ENCODE measurements at regions not wholly inside any gene's neighbourhood (a gene's known extent, or its start where the extent isn't known, plus 50 kb on each side); places are given as distances from the start of the nearest gene placed in this dataset.

DNA sequence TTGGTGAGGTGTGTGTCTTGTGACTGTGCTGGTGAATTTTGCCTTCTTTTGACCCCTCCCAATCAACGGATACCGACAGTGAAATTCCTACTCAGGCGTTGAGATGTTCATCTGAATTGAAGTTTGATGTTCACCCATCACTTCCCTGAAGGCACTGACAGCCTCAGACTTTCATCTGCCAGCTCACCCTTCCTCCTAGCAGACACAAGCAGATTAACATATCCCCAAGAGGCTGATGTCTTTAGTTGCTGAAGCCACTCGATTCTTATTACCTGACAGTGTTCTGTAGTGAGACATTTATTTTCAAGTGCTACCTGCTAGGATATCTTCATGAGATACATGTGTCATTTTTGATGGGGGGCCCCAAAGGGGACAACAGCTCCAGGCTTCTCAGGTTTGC lies 1330.1 kb upstream of the PIK3C3 start:
- no peak for DNase-seq (ENCODE audit: extremely low read depth, low read depth, low spot score)

DNA sequence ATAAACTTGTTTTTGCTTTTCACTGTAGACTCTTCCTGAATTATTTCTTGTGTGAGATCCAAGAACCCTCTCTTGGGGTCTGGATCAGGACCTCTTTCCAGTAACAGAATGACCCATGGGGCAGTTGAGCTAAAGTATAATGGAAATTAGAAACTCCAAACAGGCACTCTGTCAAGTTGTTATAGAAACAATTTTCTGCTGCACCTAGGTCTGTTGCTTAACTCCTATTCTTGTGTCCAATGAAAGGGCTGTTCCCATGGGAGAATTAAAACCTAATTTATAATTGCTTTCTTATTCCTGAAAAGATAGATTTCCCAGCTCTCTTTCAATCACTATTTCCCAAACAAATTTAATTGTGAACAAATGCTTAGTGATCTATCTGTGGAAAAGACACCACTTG lies 1341.3 kb upstream of the PIK3C3 start:
- DNase-seq (ENCODE audit: extremely low read depth, low read depth, low spot score), result no peak

DNA sequence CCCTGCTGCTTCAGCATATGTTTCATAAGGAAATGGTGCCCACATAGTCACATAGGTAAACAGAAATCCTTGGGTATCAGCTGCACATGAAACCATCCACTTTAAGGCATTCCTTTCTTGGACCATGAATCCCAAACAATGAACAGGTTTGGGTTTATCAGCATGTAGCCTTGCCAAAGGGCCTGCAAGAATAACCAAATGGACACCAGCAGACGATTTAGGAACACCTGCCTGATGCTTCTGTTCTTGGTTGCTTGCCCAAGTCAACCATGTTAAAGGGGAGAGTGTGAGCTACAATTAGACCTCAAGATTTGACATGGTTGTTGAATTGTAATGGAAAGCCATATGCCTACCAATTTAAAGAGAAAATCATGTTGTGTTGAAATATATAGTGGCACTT lies 1342.7 kb upstream of the PIK3C3 start:
- no peak for DNase-seq (ENCODE audit: extremely low read depth, low read depth, low spot score)

DNA sequence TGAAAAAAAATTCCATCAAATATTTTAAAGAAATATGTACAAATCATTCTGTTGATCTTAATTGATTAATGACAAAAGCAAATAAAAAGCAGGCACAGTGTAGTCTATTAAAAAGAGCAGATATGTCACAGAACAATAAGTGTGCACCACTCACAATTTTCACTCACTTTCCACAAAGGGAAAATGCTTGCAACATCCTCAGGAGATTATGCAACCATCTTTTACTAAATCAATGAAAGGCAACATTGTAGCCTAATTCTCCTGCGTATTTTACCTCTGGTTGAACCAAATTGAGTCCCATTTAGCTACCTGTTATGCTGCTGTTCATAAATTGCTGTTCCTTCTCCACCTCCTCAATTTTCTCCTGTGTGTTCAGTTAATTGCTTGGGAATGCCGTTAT lies 1346.8 kb upstream of the PIK3C3 start:
- no peak for DNase-seq (ENCODE audit: extremely low read depth, low read depth, low spot score)

DNA sequence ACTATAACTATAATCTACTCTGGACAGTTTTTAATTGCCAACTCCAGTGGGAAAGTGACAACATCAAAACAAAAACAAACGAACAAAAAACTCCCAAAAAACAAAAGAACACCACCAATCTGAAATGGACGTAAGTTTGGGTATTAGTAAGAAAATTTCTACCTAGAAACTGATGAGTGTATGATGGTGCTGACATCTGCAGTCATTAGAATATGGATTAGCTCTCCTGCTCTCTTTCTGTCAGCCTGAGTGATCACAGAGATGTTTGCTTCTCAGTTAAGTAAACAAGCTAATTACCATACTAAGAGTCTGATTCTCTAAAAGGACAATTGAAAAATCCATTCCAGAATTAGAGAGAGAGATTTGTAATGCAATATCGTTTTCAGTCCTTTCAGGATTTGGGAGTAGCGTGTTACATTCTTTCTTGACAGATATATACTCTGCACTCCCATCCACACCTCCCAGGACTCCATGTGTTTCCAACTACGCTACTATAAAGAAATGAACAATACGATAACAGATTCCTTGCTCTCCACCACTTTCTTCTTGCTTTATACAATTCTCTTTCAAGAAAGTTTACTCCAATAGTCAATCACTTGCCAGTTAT lies 1347.4 kb upstream of the PIK3C3 start:
- no peak for DNase-seq (ENCODE audit: extremely low read depth, low read depth, low spot score)

DNA sequence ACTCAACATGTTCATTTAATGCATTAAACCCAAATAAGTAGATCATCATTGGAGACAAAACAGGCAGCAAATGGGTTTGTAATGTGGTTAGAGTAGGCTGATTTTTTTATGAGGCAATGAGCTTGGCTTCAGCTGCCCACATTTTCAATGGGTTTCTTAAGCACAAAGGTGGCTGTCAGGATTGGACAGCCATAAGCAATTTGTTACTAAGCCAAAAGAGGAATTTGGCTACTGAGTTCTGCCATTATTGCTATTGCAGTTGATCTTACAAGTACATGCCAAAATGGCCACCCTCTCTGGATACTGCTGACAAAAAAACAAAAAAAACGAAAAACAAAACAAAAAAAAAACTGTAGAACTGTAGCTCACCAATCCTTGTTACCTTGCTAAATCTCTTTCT lies 1348.0 kb upstream of the PIK3C3 start:
- no peak for DNase-seq (ENCODE audit: extremely low read depth, low read depth, low spot score)

DNA sequence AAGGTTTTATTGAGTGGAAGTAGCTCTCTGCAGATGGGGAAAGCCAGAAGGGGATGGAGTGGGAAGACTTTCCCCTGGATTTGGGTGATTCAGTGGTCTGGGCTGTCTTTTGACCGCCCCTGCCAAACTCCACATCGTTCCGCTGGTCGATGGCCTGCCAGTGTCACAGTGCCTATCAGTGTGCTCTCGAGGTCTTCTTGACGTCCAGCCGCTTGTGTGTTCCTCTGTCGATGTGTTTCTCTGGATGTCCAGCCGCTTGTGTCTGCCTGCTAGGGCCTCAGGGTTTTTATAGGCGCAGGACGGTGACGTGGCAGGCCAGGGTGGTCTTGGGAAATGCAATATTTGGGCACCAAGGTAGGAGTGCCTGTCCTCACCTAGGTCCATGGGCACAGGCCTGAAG lies 1371.4 kb upstream of the PIK3C3 start:
- DNase-seq (ENCODE audit: extremely low read depth, low read depth, low spot score), result no peak

DNA sequence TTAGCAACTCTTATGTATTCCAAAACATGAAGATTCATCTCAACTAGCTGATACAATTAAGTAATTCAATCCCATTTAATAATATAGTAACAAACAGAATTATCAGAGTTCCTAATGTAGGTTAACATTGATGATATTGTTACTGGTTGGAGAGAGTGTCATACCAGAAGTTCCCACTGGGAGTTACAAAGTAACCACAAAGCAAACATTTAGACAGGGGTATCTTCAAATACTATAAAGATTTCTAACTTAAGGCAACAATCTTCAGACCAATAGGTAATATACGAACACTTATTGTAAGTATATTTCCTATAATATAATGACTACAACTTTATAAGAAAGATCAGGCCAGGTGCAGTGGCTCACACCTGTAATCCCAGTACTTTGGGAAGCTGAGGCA lies 1372.9 kb upstream of the PIK3C3 start:
- DNase-seq (ENCODE audit: extremely low read depth, low read depth, low spot score), result no peak

DNA sequence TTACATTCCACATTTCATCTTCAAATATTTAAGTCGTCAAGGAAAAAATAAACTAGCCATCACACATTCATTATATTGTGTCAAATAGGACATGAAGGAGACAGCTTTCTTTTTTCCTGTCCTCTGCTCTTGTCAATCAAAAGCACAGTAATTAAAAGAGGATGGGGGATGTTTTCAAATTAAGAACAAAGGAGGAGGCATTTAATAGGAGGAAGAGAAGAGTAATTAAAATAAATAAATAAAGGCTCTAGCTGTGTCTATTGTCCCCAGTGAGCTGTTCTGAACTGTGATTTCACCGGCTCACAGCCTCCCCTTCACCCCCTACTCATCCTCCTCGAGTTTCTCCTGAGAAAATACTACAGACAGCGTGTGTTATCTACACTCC lies 1377.1 kb upstream of the PIK3C3 start:
- no peak for DNase-seq (ENCODE audit: extremely low read depth, low read depth, low spot score)

DNA sequence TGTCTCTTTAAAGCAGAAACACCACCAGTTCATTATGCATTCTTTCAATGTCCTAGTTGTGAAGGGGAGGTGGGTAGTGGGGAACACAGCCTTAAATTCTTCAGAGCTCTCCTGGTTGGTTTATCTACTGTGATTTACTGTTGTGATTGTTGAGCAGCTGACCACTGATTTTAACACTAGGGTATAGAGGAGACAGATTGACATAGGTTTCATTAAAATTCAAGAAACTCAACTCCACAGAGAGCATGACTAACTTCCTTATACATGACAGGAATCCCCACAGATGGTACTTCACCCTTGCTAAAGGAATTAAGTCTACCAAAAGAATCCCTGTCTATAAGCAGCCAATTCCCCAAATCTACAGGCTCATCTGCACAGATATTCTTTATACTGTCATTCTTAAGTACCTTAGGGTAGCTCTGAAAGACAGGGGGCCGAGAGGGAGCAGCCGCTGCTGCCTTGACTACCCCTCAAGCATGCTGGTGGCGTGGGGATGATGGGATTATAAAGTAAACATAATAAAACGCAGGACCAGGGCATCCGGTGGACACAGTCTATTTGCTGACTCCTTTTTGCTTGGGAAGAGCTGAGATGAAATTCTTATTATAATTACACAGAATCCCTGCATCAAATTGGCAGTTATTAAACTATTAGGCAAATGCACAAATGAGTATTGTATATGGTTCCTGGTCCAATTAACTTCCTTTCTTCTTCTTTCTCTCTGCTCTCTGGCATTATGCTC lies 1377.6 kb upstream of the PIK3C3 start:
- no peak for DNase-seq (ENCODE audit: extremely low read depth, low read depth, low spot score)

DNA sequence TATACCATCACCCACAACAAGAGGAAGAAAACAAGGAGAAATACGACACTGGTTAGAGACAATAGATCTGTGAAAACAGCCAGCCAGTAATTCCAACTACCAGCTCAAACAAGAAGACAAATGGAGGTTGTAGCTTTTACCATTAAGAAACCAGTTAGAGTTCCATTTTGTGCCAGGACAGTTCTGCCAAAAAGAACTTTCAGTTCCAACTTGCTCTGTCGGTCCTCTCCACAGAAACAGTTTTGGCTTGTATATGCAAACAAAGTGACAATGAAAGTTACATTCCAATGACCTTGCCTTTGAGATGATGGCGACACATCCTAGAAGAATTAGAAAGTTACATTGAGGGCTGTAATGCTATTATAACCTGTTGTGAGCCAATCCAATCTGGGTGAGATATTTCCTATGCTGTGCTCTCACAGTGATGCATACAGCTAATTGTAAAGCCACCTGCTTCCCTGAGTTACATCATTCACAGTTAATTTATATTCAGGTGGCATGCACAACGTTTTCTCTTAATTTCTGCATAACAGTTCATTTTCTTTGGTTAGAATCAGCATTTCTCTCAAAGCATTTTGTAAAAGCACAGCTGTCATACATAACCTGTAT lies 1378.4 kb upstream of the PIK3C3 start:
- DNase-seq (ENCODE audit: extremely low read depth, low read depth, low spot score), result no peak

DNA sequence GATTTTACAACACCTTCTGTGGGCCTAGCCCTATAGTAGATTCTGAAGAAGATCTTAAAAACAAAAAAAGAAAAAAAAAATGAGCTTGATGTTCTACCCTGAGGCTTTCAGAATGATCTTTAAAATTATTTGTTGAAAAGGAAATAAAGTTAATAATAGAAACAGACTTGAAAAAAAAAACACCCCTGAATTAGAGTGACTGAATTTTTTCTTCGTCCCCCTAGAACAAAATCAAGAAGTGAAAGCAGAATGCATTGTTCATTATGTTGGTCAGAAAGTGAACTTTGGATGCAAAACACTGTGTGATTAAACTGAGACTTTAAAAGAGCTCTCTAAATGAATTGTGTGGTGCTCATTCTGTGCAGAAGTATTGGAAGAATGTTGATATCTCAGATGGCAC lies 1384.4 kb upstream of the PIK3C3 start:
- DNase-seq (ENCODE audit: extremely low read depth, low read depth, low spot score), result no peak

DNA sequence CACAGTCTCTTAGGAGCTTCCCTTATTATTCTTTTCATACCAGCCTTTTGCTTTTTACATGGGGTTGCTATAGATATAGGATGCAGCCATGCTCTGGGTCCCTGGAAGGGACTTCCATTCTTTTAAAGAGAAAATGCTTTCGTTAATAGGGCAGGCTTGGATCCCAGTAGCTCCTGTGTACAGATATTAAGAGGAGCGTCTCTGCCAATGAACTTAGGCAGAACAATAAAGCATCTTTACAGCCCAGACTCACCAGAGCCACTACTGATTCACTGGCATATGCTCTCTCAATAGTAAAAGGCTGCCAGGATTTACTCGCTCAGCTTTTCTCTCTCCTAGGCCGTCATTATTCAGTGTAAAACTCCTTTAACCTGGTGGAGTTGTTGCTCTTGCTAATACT lies 1385.4 kb upstream of the PIK3C3 start:
- no peak for DNase-seq (ENCODE audit: extremely low read depth, low read depth, low spot score)

DNA sequence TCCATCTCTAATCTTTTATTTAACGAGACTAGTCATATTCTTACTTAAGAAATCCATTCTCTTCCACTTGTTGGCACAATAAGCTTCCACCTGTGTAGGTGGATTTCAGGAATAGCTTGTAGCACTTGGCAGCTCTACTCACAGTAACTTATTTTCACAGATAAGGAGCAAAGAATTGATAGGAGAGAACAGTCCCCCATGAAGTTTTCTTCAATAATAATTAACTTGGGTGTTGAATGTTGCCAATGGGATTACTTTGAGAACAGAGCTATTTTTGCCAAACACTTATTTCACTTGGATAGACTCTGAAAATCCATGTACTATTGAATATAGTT lies 1388.6 kb upstream of the PIK3C3 start:
- DNase-seq (ENCODE audit: extremely low read depth, low read depth, low spot score), result no peak

DNA sequence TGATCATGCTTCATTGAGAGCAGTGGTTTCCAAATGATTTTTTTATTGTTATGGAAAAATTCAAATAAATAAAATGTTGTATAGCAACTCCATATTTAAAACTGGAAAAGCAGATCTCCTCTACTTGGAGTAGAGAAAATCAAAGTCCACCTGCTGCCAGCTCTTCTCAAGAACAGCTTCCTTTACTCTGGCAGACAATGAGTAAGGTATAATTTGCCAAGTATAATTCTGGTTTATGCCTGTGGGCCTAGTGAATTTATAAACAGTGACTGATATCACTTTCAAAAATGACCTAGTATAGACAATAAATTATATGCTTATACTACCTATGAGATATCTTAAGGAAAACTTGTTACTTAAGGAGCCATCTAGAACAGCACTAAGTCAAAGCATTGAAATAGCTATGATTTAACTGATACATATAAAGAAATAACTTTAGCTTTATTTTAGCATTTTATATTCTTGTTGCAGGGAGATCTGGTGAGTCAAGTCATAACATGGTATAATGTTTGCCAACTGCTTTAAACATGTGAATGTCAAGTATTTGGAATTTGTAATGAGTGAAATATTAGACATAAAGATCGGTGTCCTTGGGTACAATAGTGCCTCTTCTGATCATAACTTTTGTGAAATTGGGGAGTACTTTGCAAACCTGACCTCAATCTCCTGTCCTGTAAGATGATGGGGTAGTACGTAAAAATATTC lies 1389.1 kb upstream of the PIK3C3 start:
- DNase-seq (ENCODE audit: extremely low read depth, low read depth, low spot score), result no peak

DNA sequence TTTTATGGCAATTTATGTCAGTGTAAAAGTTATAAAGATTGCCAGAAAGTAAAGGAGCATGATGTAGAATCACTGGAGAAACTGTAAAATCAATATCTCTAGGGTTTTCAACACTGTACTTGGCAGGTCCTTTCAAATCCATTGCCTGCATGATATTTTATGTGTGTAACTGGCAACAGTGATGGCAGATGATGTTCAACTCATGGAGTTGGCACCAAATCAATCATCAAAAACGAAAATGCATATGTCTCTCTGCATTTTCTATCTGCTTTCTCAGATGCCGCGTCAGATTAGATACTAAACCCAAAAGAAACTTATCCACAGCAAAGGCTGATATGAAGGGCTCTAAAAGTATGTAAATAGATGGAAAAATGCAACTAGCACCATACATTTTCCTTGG lies 1395.5 kb upstream of the PIK3C3 start:
- no peak for DNase-seq (ENCODE audit: extremely low read depth, low read depth, low spot score)

DNA sequence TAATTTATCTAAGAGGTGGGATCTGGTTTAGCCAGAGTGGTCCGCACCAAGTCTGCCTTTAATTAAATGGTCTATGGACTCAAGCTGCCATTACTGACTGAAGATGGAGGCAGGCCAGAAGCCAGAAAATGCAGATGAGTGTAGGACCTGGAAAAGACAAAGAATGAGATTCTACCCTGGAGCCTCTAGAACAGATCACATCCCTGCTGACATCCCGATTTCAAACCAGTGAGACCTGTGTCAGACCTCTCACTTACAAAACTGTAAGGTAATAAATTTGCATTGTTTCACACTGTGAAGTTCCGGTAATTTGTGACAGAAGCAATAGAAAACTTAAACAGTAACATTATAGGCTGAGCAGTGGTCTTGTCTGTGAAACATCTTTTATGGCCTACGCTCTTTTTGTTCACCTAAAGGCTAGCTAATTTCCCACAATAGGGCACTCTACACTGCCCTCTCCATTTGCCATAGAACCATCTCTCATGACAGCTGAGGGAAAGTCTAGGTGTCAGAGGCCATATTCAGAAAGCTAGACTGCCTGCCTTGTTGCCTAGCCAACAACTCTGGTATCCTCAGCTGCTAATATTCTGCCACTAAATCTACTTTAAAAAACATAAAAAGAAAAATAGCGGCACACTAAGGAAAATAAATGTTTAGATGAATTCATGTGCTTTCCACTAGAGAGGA lies 1396.2 kb upstream of the PIK3C3 start:
- DNase-seq (ENCODE audit: extremely low read depth, low read depth, low spot score), result no peak

DNA sequence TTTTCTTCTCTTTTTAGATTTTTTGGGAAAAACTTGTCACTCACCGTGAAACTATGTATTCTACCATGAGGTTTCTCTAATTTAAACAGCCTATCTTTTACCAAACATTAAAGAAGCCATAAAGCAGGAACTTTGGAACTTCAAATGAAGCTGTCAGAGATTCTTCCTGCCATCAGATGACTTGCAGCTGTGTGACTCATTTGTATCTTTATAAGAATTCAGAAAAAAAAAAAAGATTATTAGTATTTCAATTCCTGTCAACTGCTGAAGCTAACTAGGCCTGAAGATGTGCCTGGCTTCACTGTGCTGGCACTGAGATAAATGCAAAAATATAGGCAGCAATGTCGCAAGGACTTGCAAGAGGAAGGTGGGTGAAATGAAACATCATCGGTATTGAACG lies 1399.1 kb upstream of the PIK3C3 start:
- no peak for DNase-seq (ENCODE audit: extremely low read depth, low read depth, low spot score)

DNA sequence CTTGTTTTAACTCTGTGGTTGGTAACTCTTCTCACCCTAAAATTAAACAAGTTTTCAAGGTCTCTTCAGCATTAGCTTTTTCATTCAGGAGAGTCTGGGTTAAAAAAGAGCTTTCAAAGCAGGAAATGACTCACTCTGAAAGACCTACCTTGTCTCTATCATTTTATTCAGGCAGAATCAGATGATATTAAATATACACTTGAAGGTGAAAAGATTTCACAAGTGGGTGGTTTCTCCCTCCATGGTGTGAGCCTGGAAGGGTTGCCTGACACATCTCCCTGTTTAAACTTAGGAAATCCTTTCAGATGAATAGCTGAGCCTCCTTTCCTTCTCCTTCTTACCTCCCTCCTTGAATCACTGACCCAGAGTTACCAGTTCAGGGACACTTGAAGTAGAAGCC lies 1402.0 kb upstream of the PIK3C3 start:
- DNase-seq (ENCODE audit: extremely low read depth, low read depth, low spot score), result no peak

DNA sequence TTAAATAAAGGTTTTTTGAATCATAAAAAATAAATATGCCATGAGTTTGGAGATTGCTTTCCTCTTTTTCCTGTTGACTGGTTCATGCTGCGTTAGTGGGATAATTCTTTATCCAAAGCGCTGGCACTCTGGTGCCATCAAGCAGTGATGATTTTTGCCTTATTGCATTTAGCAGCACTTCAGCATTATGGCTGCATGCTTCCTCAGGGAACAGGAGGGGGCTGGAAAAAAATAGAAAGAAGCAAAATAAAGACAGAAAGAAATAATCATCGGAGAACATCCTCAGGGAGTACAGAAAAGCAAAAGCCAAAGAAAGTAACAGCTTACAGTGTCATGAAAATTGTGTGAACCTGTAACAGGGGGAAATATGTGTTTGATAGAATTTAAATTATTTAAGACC lies 1408.2 kb upstream of the PIK3C3 start:
- DNase-seq (ENCODE audit: extremely low read depth, low read depth, low spot score), result no peak

DNA sequence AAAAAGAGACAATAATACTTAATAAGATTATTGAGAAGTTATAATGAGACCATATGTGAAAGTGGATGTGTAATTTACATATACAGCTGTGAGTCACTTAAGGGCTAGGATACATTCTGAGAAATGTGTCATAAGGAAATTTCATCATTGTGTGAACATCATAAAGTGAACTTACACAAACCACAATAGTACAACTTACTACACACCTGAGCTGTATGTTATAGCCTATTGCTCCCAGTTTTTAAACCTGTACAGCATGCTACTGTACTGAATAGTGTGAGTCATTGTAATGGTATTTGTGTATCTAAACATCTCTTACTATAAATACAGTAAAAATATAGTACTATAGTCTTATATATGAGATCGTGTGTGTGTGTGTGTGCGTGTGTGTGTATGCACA lies 1420.3 kb upstream of the PIK3C3 start:
- DNase-seq (ENCODE audit: extremely low read depth, low read depth, low spot score), result no peak

All from glomerular endothelial cell (primary cell).